Sigmoid colon (tissue), 6 donors: ENCODE measurements at regions not wholly inside any gene's neighbourhood (a gene's known extent, or its start where the extent isn't known, plus 50 kb on each side); places are given as distances from the start of the nearest gene placed in this dataset.

Source experiments
- DNase-seq: peaks from one replicate; pipeline ENCODE4 v3.0.0-alpha.2; 2019
- H3K27ac ChIP-seq, 4 donors: fragments of 200-600 bp; sonication (generic); one replicate each; pipeline ENCODE4 v1.5.1; 2016 to 2019; ENCODE audit warnings: mild to moderate bottlenecking in 1 of 4
- H3K27me3 ChIP-seq, 3 donors: fragments of 200-600 bp; sonication (generic); one replicate each; pipeline ENCODE4 v1.5.1; 2019; ENCODE audit warnings: mild to moderate bottlenecking in 1 of 3
- H3K36me3 ChIP-seq, 4 donors: fragments of 200-600 bp; sonication (generic); one replicate each; pipeline ENCODE4 v1.5.1; 2016 to 2019
- H3K4me1 ChIP-seq, 4 donors: fragments of 200-600 bp; sonication (generic); one replicate each; pipeline ENCODE4 v1.5.1; 2017 to 2019
- H3K4me3 ChIP-seq, 4 donors: fragments of 200-600 bp; sonication (generic); one replicate each; pipeline ENCODE4 v1.5.1; 2017 to 2019; ENCODE audit warnings: mild to moderate bottlenecking in 2 of 4, moderate library complexity in 1 of 4
- H3K9me3 ChIP-seq, 4 donors: fragments of 200-600 bp in 3 of 4; sonication (generic) in 3 of 4; one replicate each; pipeline versions ENCODE4 v1.5.1 to v1.6.1; 2013 to 2019
- EP300 ChIP-seq, 4 donors: sonication (generic); formaldehyde crosslinking; IDR thresholded peaks; one replicate each; pipeline ENCODE4 v1.6.1; 2017; ENCODE audit warnings: antibody characterized with exemption in 4 of 4
- POLR2A ChIP-seq, 2 donors: fragments of 450-650 bp; IDR thresholded peaks; one replicate each; pipeline ENCODE4 v1.6.1; 2016; ENCODE audit warnings: antibody characterized with exemption in 2 of 2, mild to moderate bottlenecking in 2 of 2, moderate library complexity in 2 of 2
- POLR2AphosphoS5 ChIP-seq, 4 donors: sonication (generic); formaldehyde crosslinking; IDR thresholded peaks; one replicate each; pipeline ENCODE4 v1.6.1; 2017; ENCODE audit warnings: antibody characterized with exemption in 4 of 4
- WGBS, 2 donors: extraction: QIAGEN DNeasy Blood & Tissue Kit; methylation state at CpG; one replicate each; pipeline ENCODE4 v1.1.7; 2013; 5-methylcytosine and 5-hydroxymethylcytosine counted together
- intact Hi-C: fragments of 100-400 bp; cut with DNase I; formaldehyde crosslinking; loops from one replicate; pipeline ENCODE4 v1.15.1; 2023
- small RNA-seq, 3 donors: library from RNA; depleted of rRNA; stranded (forward); fragments of <200 nt; gene quantifications; one replicate each; pipeline ENCODE3, GENCODE V24; 2016
- TF ChIP-seq, protein P1 (sequence below), 4 experiments: fragments of 450-650 bp in 3 of 4; fragments of 200-600 bp in 1 of 4; IDR thresholded peaks; one replicate each; pipeline ENCODE4 v1.5.1; 2016 to 2019; ENCODE audit warnings: antibody characterized with exemption in 4 of 4, mild to moderate bottlenecking in 3 of 4, moderate library complexity in 2 of 4
- donor health status: healthy with polysubstance abuse.
- donor health status: healthy.

DNA sequence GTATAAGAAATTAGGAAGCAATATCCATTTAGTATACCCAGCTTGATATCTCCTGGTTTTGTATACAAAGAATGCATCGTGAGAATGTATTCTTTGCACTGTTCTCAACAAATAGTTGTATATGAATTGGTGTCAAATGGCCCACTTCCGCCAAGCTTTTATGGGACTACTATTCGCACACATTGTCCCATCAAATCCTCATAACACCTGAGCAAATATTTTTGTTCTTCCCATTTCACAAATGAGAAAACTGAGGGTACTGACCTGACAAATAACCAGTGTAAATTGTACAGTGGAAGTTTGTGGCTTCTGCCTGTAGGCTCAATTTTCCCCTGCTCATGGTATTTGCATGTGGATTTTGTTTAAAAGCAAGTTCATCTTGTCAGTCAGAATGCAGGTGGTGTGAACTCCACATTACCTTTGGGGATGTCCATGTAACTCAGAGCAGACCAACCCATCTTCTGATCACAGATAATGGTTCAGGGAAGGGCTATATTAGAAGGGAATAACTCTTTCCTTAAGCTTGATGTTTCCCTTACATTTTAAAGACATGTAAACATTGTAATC is 51.5 kb upstream of the FAM241A start:
- 62 to 87% methylated on average over 3 of the region's 3 CpGs for WGBS, 2 donors
- Histone ChIP-seq H3K4me3 (no peak overlapping the region), H3K27me3 (no peaks in the 10 kb centered on the region), H3K27ac (no peak overlapping the region), H3K4me1 (no peaks in the 10 kb centered on the region), H3K36me3 (no peaks in the 10 kb centered on the region), H3K9me3 (no peaks in the 10 kb centered on the region)
- TF ChIP-seq POLR2A (IDR thresholded peaks at IDR 0.05) (no peak), POLR2AphosphoS5 (IDR thresholded peaks at IDR 0.05) (no peak), EP300 (IDR thresholded peaks at IDR 0.05) (no peak)
- TF ChIP-seq, protein P1, sequence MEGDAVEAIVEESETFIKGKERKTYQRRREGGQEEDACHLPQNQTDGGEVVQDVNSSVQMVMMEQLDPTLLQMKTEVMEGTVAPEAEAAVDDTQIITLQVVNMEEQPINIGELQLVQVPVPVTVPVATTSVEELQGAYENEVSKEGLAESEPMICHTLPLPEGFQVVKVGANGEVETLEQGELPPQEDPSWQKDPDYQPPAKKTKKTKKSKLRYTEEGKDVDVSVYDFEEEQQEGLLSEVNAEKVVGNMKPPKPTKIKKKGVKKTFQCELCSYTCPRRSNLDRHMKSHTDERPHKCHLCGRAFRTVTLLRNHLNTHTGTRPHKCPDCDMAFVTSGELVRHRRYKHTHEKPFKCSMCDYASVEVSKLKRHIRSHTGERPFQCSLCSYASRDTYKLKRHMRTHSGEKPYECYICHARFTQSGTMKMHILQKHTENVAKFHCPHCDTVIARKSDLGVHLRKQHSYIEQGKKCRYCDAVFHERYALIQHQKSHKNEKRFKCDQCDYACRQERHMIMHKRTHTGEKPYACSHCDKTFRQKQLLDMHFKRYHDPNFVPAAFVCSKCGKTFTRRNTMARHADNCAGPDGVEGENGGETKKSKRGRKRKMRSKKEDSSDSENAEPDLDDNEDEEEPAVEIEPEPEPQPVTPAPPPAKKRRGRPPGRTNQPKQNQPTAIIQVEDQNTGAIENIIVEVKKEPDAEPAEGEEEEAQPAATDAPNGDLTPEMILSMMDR (IDR thresholded peaks at IDR 0.05), result no peak
- DNase-seq, result no peak
- intact Hi-C loops, result no loop called here

GRCh38 chr4:112094330-112094729 is 50.9 kb upstream of the FAM241A start:
- Histone ChIP-seq H3K9me3 (no peaks in the 10 kb centered on the region), H3K4me3 (no peak overlapping the region), H3K27ac (no peak overlapping the region), H3K27me3 (no peaks in the 10 kb centered on the region), H3K36me3 (no peaks in the 10 kb centered on the region), H3K4me1 (no peaks in the 10 kb centered on the region)
- WGBS, 2 donors, result 90 to 91% methylated on average over 1 of the region's 1 CpG
- intact Hi-C loops, result no loop called here
- TF ChIP-seq EP300 (IDR thresholded peaks at IDR 0.05) (no peak), POLR2AphosphoS5 (IDR thresholded peaks at IDR 0.05) (no peak), POLR2A (IDR thresholded peaks at IDR 0.05) (no peak)
- TF ChIP-seq, protein P1 (IDR thresholded peaks at IDR 0.05), result no peak
- no peak for DNase-seq

Small RNA genes lying in the stretch of these regions (small RNA-seq; reads per million reads assigned to genes)
- gene MIR297 (0 reads per million in 3 donors), gene RNU6-289P (0 reads per million in 3 donors)
